GM13977 (cell line): ENCODE measurements at regions not wholly inside any gene's neighbourhood (a gene's known extent, or its start where the extent isn't known, plus 50 kb on each side); places are given as distances from the start of the nearest gene placed in this dataset.

Source experiments
- DNase-seq: peaks from one replicate; pipeline ENCODE4 v3.0.0; 2012; ENCODE audit warnings: low spot score
- in situ Hi-C: fragments of 300-500 bp; cut with MboI; formaldehyde crosslinking; loops from one replicate; pipeline ENCODE4 v1.12.0; 2022; ENCODE audit warnings: low sequenced_read_pairs, low pct_unique_long_range_greater_than_20kb, mixed read lengths, inconsistent platforms; ENCODE audit not compliant: unreplicated experiment
- TF ChIP-seq, protein P1 (sequence below): IDR thresholded peaks from 2 replicates; pipeline ENCODE4 v1.5.1; 2012; ENCODE audit warnings: mild to moderate bottlenecking, control low read depth; ENCODE audit not compliant: insufficient read depth; ENCODE audit errors: extremely low read depth, missing control alignments

DNA sequence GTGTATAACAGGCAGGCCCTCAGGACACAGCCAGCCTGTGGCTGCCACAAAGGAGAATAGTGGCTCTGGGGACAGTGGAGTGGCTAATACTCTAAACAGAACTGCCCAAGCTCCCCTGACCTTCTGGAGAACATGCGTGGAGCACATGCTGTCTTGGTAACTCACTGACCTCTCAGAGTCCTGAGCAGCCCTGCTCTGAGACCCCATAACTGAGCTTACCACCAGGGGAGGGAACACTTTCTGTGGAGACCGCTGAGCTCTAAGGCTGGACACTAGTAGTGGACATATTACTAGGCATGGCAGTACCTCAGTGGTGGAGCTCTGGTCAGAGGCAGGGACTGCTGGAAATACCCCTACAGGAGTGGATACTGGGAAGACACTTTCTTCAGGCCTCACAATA lies 60.2 kb upstream of the SPTLC1 start:
- in situ Hi-C loops: no loop called here
- no peak for DNase-seq
- TF ChIP-seq, protein P1, sequence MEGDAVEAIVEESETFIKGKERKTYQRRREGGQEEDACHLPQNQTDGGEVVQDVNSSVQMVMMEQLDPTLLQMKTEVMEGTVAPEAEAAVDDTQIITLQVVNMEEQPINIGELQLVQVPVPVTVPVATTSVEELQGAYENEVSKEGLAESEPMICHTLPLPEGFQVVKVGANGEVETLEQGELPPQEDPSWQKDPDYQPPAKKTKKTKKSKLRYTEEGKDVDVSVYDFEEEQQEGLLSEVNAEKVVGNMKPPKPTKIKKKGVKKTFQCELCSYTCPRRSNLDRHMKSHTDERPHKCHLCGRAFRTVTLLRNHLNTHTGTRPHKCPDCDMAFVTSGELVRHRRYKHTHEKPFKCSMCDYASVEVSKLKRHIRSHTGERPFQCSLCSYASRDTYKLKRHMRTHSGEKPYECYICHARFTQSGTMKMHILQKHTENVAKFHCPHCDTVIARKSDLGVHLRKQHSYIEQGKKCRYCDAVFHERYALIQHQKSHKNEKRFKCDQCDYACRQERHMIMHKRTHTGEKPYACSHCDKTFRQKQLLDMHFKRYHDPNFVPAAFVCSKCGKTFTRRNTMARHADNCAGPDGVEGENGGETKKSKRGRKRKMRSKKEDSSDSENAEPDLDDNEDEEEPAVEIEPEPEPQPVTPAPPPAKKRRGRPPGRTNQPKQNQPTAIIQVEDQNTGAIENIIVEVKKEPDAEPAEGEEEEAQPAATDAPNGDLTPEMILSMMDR: no peak

- peak; percentile 58 for DNase-seq
- TF ChIP-seq, protein P1: no peak
- in situ Hi-C loops: no loop called here
These were observed 58.1 kb upstream of the SPTLC1 start for GRCh38 chr9:92173318-92173717.

GRCh38 chr9:92171822-92172221 lies 56.6 kb upstream of the SPTLC1 start:
- no peak for DNase-seq
- TF ChIP-seq, protein P1: no peak
- in situ Hi-C loops: no loop called here

DNA sequence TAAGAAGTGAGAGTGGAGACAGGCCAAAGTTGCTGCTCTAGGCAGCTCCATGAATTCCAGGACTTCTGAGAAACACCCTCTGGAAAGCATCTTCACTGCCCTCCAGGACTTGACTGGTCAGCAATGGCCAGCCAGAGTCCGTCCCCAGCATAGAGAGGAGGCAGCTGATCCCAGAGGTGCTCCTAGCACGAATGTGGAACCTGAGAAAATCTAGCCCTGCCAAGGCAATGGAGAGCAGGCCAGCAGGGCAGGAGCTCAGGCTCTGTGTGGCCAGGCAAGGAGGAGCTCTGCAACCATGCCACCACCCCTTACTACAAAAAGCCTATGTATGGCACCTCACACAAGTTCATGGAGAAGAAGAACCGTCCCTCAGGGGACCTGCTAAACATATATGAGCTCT lies 56.1 kb upstream of the SPTLC1 start:
- TF ChIP-seq, protein P1: no peak
- DNase-seq: no peak
- in situ Hi-C loops: no loop called here

- DNase-seq: no peak
- TF ChIP-seq, protein P1: no peak
- in situ Hi-C loops: no loop called here
These were observed 55.6 kb upstream of the SPTLC1 start for GRCh38 chr9:92170848-92171247.

- in situ Hi-C loops: no loop called here
- no peak for DNase-seq
- TF ChIP-seq, protein P1: no peak
These were observed 50.3 kb upstream of the SPTLC1 start for GRCh38 chr9:92165484-92165883.
